Osteocyte (in vitro differentiated cells): ENCODE measurements at regions not wholly inside any gene's neighbourhood (a gene's known extent, or its start where the extent isn't known, plus 50 kb on each side); places are given as distances from the start of the nearest gene placed in this dataset.

ENCODE experiments used
- DNase-seq: peaks from one replicate; pipeline ENCODE4 v3.0.0; 2021; ENCODE audit warnings: mixed read lengths; ENCODE audit not compliant: unreplicated experiment; ENCODE audit errors: extremely low spot score
- H3K27ac Mint-ChIP-seq: one replicate; pipeline ENCODE4 v1.8.0; 2021; ENCODE audit warnings: mild to moderate bottlenecking, mixed read lengths; ENCODE audit not compliant: unreplicated experiment
- H3K27me3 Mint-ChIP-seq: one replicate; pipeline ENCODE4 v1.8.0; 2021; ENCODE audit warnings: mixed read lengths; ENCODE audit not compliant: unreplicated experiment
- H3K36me3 Mint-ChIP-seq: one replicate; pipeline ENCODE4 v1.8.0; 2021; ENCODE audit warnings: mixed read lengths; ENCODE audit not compliant: unreplicated experiment
- H3K4me1 Mint-ChIP-seq: one replicate; pipeline ENCODE4 v1.8.0; 2021; ENCODE audit warnings: mixed read lengths; ENCODE audit not compliant: unreplicated experiment
- H3K4me3 Mint-ChIP-seq: one replicate; pipeline ENCODE4 v1.8.0; 2021; ENCODE audit warnings: mild to moderate bottlenecking, moderate library complexity, mixed read lengths; ENCODE audit not compliant: unreplicated experiment
- H3K9me3 Mint-ChIP-seq: one replicate; pipeline ENCODE4 v1.8.0; 2021; ENCODE audit warnings: mixed read lengths; ENCODE audit not compliant: unreplicated experiment
- TF ChIP-seq, protein P1 (sequence below): fragments of 200-600 bp; sonication (generic); IDR thresholded peaks from 2 replicates; pipeline ENCODE4 v1.5.0; 2021; ENCODE audit warnings: antibody characterized with exemption, mild to moderate bottlenecking, moderate library complexity

DNA sequence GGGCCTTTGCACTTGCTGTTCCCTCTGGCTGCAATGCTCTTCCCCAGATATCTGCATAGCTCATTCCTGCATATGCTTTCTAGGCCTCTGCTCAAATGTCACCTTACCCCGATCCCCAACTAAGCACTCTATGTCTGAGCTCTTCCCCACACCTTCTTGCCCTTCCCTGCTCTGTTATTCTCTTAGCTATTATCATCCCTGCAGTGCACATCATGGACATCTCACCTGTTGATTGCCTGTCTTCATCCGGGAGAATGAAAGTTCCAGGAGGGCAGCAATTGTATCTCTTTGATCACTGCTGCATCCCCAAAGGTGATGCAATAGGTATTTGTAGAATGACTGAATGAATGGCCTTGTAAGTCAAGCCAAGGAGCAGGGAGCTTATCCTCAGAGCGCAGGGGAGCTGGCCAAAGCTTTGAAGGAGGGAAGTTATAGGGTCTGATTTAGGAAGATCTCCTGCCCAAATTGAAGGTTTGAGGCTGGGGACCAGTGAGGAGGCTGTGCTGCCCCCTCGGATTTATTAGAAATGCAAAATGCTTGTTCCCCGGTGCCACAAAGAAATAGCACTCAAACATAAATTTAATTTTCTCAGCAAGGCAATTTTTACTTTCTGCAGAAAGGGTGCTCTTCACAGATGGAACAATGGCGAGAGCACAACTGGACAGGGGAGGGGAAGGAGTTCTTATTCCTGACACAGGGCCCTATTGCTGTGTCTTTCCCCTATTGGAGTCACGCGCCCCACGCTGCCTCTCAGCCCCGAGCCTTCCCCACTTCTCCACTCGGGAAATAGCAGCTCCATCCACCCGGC lies 631.1 kb downstream of the MATN1 start:
- no peak overlapping the region for H3K4me3 Mint-ChIP-seq
- H3K9me3 Mint-ChIP-seq: peaks cover 13% of the 10 kb centered on the region
- H3K4me1 Mint-ChIP-seq: peaks cover 13% of the 10 kb centered on the region
- peaks cover 6% of the 10 kb centered on the region for H3K27me3 Mint-ChIP-seq
- DNase-seq: no peak
- H3K27ac Mint-ChIP-seq: no peak overlapping the region
- TF ChIP-seq, protein P1, sequence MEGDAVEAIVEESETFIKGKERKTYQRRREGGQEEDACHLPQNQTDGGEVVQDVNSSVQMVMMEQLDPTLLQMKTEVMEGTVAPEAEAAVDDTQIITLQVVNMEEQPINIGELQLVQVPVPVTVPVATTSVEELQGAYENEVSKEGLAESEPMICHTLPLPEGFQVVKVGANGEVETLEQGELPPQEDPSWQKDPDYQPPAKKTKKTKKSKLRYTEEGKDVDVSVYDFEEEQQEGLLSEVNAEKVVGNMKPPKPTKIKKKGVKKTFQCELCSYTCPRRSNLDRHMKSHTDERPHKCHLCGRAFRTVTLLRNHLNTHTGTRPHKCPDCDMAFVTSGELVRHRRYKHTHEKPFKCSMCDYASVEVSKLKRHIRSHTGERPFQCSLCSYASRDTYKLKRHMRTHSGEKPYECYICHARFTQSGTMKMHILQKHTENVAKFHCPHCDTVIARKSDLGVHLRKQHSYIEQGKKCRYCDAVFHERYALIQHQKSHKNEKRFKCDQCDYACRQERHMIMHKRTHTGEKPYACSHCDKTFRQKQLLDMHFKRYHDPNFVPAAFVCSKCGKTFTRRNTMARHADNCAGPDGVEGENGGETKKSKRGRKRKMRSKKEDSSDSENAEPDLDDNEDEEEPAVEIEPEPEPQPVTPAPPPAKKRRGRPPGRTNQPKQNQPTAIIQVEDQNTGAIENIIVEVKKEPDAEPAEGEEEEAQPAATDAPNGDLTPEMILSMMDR: no peak
- H3K36me3 Mint-ChIP-seq: peaks cover 2% of the 10 kb centered on the region

- Mint-ChIP-seq H3K4me1 (peaks cover 17% of the 10 kb centered on the region), H3K27me3 (peaks cover 6% of the 10 kb centered on the region), H3K27ac (no peak overlapping the region), H3K9me3 (peaks cover 13% of the 10 kb centered on the region), H3K4me3 (no peak overlapping the region), H3K36me3 (peaks cover 2% of the 10 kb centered on the region)
- TF ChIP-seq, protein P1: no peak
- DNase-seq: no peak
These were observed 633.1 kb downstream of the MATN1 start for GRCh38 chr1:30090162-30090820.

GRCh38 chr1:30089024-30089430 lies 634.4 kb downstream of the MATN1 start:
- H3K4me1 Mint-ChIP-seq: peaks cover 29% of the 10 kb centered on the region
- H3K27me3 Mint-ChIP-seq: peaks cover 6% of the 10 kb centered on the region
- H3K9me3 Mint-ChIP-seq: peaks cover 13% of the 10 kb centered on the region
- no peak overlapping the region for H3K27ac Mint-ChIP-seq
- H3K36me3 Mint-ChIP-seq: peaks cover 2% of the 10 kb centered on the region
- H3K4me3 Mint-ChIP-seq: no peak overlapping the region
- TF ChIP-seq, protein P1: no peak
- DNase-seq: no peak

DNA sequence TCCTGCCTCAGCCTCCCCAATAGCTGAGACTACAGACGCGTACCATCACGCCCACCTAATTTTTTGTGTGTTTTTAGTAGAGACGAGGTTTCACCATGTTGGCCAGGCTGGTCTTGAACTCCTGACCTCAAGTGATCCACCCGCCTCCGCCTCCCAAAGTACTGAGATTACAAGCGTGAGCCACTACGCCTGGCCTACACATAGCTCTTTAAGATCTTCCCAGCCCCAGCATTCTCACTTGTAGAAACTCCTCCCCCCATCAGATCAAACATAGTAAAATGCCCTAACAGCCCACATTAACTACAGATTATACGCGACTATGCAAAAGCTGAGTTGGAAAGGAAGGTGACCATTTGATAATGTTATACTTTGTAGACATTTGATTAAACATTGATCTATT lies 634.8 kb downstream of the MATN1 start:
- no peak for DNase-seq
- Mint-ChIP-seq H3K4me1 (peaks cover 34% of the 10 kb centered on the region), H3K4me3 (no peak overlapping the region), H3K27ac (no peak overlapping the region), H3K9me3 (peaks cover 12% of the 10 kb centered on the region), H3K36me3 (peaks cover 2% of the 10 kb centered on the region), H3K27me3 (peaks cover 6% of the 10 kb centered on the region)
- TF ChIP-seq, protein P1: no peak

GRCh38 chr1:30087465-30087864 lies 635.9 kb downstream of the MATN1 start:
- no peak for DNase-seq
- Mint-ChIP-seq H3K9me3 (peaks cover 5% of the 10 kb centered on the region), H3K27ac (no peak overlapping the region), H3K27me3 (peaks cover 6% of the 10 kb centered on the region), H3K4me1 (peaks cover 42% of the 10 kb centered on the region), H3K4me3 (no peak overlapping the region), H3K36me3 (peaks cover 2% of the 10 kb centered on the region)
- TF ChIP-seq, protein P1: peak; percentile 47
